CD4-positive, alpha-beta T cell (primary cell): ENCODE measurements at regions not wholly inside any gene's neighbourhood (a gene's known extent, or its start where the extent isn't known, plus 50 kb on each side); places are given as distances from the start of the nearest gene placed in this dataset.

ENCODE experiments used
- ATAC-seq: fragments of 200-7000 bp; cut with Tn5 transposase; one replicate; pipeline ENCODE4 v1.10.0; 2022; ENCODE audit warnings: mild to moderate bottlenecking; ENCODE audit not compliant: poor library complexity
- CTCF ChIA-PET: fragments of 350-600 bp; sonication (Branson Sonifier 250); formaldehyde crosslinking; loops from one replicate; lab custom pipeline; 2021; ENCODE audit warnings: antibody characterized with exemption, inconsistent platforms; lab: Charles Lee
- POLR2A ChIA-PET: fragments of 350-600 bp; sonication (Branson Sonifier 250); formaldehyde crosslinking; loops from one replicate; lab custom pipeline; 2021; ENCODE audit warnings: antibody characterized with exemption, inconsistent platforms; lab: Charles Lee
- DNase-seq, 14 experiments: peaks; one replicate each; pipeline ENCODE4 v3.0.0-alpha.2; 2013 to 2020; ENCODE audit warnings: mixed read lengths in 2 of 14
- H3K27ac ChIP-seq, 2 donors: one replicate each; pipeline versions ENCODE4 v1.5.1 to v1.7.0; 2013; ENCODE audit warnings: low read length in 2 of 2, low read depth in 1 of 2, mild to moderate bottlenecking in 1 of 2
- H3K27me3 ChIP-seq, 2 experiments: 1 replicate in 1 of 2; 2 replicates in 1 of 2; pipeline versions ENCODE4 v1.6.1 to v1.7.0; 2013; ENCODE audit warnings: low read length in 2 of 2, control low read depth in 1 of 2, mild to moderate bottlenecking in 1 of 2, moderate library complexity in 1 of 2; ENCODE audit not compliant: insufficient read depth in 2 of 2, control insufficient read depth in 1 of 2
- H3K36me3 ChIP-seq: one replicate; pipeline ENCODE4 v1.6.1; 2013; ENCODE audit warnings: low read length, control low read depth; ENCODE audit not compliant: insufficient read depth
- H3K4me1 ChIP-seq: one replicate; pipeline ENCODE4 v1.6.1; 2013; ENCODE audit warnings: low read length, control low read depth; ENCODE audit not compliant: insufficient read depth
- H3K4me3 ChIP-seq: one replicate; pipeline ENCODE4 v1.5.1; 2013; ENCODE audit warnings: mild to moderate bottlenecking, low read length, moderate library complexity
- H3K9me3 ChIP-seq, 2 experiments: 1 replicate in 1 of 2; 2 replicates in 1 of 2; pipeline versions ENCODE4 v1.6.1 to v1.7.0; 2013; ENCODE audit warnings: low read length in 2 of 2, mild to moderate bottlenecking in 2 of 2, control low read depth in 1 of 2, moderate library complexity in 1 of 2; ENCODE audit not compliant: control insufficient read depth in 1 of 2, insufficient read depth in 1 of 2
- H3K27ac Mint-ChIP-seq: one replicate; pipeline ENCODE4 v1.8.0; 2020; ENCODE audit warnings: mixed read lengths
- H3K27me3 Mint-ChIP-seq: one replicate; pipeline ENCODE4 v1.8.0; 2021; ENCODE audit warnings: mixed read lengths
- H3K36me3 Mint-ChIP-seq: one replicate; pipeline ENCODE4 v1.8.0; 2021; ENCODE audit warnings: low read depth, mixed read lengths
- H3K4me1 Mint-ChIP-seq: one replicate; pipeline ENCODE4 v1.8.0; 2021; ENCODE audit warnings: low read depth, mixed read lengths
- H3K4me3 Mint-ChIP-seq: one replicate; pipeline ENCODE4 v1.8.0; 2020; ENCODE audit warnings: mild to moderate bottlenecking, mixed read lengths
- H3K9me3 Mint-ChIP-seq: one replicate; pipeline ENCODE4 v1.8.0; 2020; ENCODE audit warnings: mixed read lengths
- intact Hi-C, 2 experiments: fragments of 100-400 bp; cut with DNase I in 1 of 2; cut with micrococcal nuclease in 1 of 2; formaldehyde crosslinking; loops; one replicate each; pipeline versions ENCODE4 v1.15.1 to v1.9.0; 2023 to 2025; cut with DNase I, micrococcal nuclease
- TF ChIP-seq, protein P1 (sequence below): fragments of 200-600 bp; IDR thresholded peaks from one replicate; pipeline ENCODE4 v1.8.0; 2022; ENCODE audit warnings: antibody characterized with exemption, mild to moderate bottlenecking

DNA sequence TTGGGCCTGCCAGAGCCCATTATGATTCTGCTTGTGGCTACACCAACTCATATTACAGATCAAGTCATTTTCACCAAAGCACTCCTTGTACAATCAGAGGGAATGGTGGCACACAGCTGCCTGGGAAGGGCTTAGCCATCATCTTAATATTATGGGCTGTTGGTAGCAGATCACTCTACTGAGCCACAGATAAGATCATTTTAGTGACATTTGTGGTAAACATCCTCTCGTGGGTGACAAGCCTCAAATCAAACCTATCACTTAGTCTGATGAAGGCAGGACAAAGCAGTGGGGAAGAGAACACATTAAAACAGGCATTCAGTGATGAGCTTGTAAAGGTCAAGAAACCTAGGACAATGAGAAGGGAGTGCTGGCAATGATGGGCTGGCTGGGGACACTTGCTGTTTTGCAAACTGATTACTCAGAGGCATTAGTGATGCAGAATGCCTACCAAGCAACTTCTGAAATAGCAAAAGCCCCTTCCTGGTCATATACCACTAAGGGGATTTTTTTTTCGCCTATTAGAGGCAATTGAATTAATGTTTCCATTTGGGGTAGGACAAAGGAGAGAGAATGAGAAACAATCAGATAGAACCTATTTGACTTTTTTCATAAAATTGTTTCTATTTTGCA is 137.5 kb upstream of the WDR11 start:
- CTCF ChIA-PET = no interaction called here

DNA sequence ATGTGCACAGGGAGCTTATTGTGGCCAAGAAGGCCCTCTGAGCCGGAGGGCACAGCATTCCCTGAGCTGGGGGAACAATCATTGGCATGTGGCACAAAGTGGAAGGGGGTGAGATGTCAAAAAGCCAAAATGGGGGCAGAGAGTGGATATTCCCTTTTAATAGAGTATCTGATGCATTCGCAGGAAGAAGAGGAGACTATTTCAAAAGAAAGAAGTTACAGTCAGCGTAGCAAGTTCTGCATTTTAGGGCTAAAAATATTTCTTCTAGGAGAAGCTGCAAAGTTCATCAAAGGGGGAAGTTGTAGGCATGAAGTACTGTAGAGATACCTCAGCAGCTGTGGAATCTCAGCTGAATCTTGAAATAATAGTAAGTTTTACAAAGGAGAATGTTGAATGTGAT is 136.0 kb upstream of the WDR11 start:
- H3K27me3 Mint-ChIP-seq = no peaks in the 10 kb centered on the region
- intact Hi-C loops = no loop called here
- Histone ChIP-seq H3K4me1 (no peaks in the 10 kb centered on the region), H3K9me3 (no peaks in the 10 kb centered on the region), H3K27me3 (no peaks in the 10 kb centered on the region), H3K27ac (no peak overlapping the region), H3K36me3 (no peaks in the 10 kb centered on the region), H3K4me3 (no peak overlapping the region)
- H3K9me3 Mint-ChIP-seq = no peaks in the 10 kb centered on the region
- TF ChIP-seq, protein P1, sequence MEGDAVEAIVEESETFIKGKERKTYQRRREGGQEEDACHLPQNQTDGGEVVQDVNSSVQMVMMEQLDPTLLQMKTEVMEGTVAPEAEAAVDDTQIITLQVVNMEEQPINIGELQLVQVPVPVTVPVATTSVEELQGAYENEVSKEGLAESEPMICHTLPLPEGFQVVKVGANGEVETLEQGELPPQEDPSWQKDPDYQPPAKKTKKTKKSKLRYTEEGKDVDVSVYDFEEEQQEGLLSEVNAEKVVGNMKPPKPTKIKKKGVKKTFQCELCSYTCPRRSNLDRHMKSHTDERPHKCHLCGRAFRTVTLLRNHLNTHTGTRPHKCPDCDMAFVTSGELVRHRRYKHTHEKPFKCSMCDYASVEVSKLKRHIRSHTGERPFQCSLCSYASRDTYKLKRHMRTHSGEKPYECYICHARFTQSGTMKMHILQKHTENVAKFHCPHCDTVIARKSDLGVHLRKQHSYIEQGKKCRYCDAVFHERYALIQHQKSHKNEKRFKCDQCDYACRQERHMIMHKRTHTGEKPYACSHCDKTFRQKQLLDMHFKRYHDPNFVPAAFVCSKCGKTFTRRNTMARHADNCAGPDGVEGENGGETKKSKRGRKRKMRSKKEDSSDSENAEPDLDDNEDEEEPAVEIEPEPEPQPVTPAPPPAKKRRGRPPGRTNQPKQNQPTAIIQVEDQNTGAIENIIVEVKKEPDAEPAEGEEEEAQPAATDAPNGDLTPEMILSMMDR = no peak
- peak in 1 of 14 experiments; percentile 8 for DNase-seq
- POLR2A ChIA-PET = no interaction called here
- H3K36me3 Mint-ChIP-seq = no peaks in the 10 kb centered on the region
- ATAC-seq = no peak
- no peak overlapping the region for H3K4me3 Mint-ChIP-seq
- no peaks in the 10 kb centered on the region for H3K4me1 Mint-ChIP-seq
- CTCF ChIA-PET = no interaction called here
- H3K27ac Mint-ChIP-seq = no peak overlapping the region

More for the DNA sequence above, 137.5 kb upstream of the WDR11 start:
- no peak overlapping the region for H3K4me3 ChIP-seq
- TF ChIP-seq, protein P1 = no peak
- intact Hi-C loops = no loop called here
- no peaks in the 10 kb centered on the region for H3K9me3 ChIP-seq
- no peaks in the 10 kb centered on the region for H3K27me3 ChIP-seq
- POLR2A ChIA-PET = no interaction called here
- H3K27ac ChIP-seq = no peak overlapping the region
- H3K36me3 ChIP-seq = no peaks in the 10 kb centered on the region
- H3K4me3 Mint-ChIP-seq = no peak overlapping the region
- H3K9me3 Mint-ChIP-seq = no peaks in the 10 kb centered on the region
- no peak for ATAC-seq
- no peak overlapping the region for H3K27ac Mint-ChIP-seq
- H3K36me3 Mint-ChIP-seq = no peaks in the 10 kb centered on the region
- peaks cover 4% of the 10 kb centered on the region for H3K27me3 Mint-ChIP-seq
- H3K4me1 Mint-ChIP-seq = no peaks in the 10 kb centered on the region
- DNase-seq = peak in 2 of 14 experiments; percentile 9 to 35
- no peaks in the 10 kb centered on the region for H3K4me1 ChIP-seq

DNA sequence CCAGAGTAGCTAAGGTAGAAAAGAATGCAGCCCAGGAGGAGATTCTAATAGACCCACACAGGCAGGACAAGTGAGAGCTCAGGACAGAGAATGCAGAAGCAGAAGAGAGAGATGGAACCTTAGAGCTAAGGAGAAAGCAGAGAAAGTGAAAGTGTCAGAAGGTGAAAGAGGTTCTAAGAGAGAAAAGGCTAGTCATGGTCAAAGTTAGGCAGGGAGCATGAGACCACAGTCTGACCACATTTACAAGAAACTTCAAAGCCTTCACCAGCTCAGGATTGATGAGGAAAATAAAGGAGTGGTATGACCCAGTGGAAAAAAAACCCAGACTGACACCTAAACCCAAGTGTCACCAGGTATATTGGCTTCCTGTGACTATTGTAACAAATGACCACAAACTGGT is 131.8 kb upstream of the WDR11 start:
- H3K4me3 ChIP-seq = no peak overlapping the region
- no peaks in the 10 kb centered on the region for H3K36me3 ChIP-seq
- Mint-ChIP-seq H3K4me1 (no peaks in the 10 kb centered on the region), H3K9me3 (no peaks in the 10 kb centered on the region), H3K27me3 (no peaks in the 10 kb centered on the region), H3K36me3 (no peaks in the 10 kb centered on the region), H3K27ac (no peak overlapping the region), H3K4me3 (no peak overlapping the region)
- intact Hi-C loops = no loop called here
- no peaks in the 10 kb centered on the region for H3K4me1 ChIP-seq
- no peaks in the 10 kb centered on the region for H3K27me3 ChIP-seq
- TF ChIP-seq, protein P1 = no peak
- DNase-seq (no peak), ATAC-seq (no peak)
- no peaks in the 10 kb centered on the region for H3K9me3 ChIP-seq
- ChIA-PET CTCF (no interaction called here), POLR2A (no interaction called here)
- H3K27ac ChIP-seq = no peak overlapping the region
